ENCODE measurements at regions not wholly inside any gene's neighbourhood (a gene's known extent, or its start where the extent isn't known, plus 50 kb on each side); places are given as distances from the start of the nearest gene placed in this dataset.

GRCh38 chr1:209260136-209260535 is 323.4 kb upstream of the CAMK1G start:
- Mint-ChIP-seq H3K4me3 (no peak overlapping the region), H3K9me3 (peaks cover 23% of the 10 kb centered on the region), H3K27me3 (no peaks in the 10 kb centered on the region), H3K4me1 (ENCODE audit: low read depth) (no peaks in the 10 kb centered on the region), H3K36me3 (ENCODE audit: low read depth) (no peaks in the 10 kb centered on the region), H3K27ac (no peak overlapping the region)

- no peak overlapping the region for H3K4me3 Mint-ChIP-seq
- H3K4me1 Mint-ChIP-seq (ENCODE audit: low read depth): no peaks in the 10 kb centered on the region
- H3K9me3 Mint-ChIP-seq: peaks cover 14% of the 10 kb centered on the region
- H3K27ac Mint-ChIP-seq: no peak overlapping the region
- no peaks in the 10 kb centered on the region for H3K36me3 Mint-ChIP-seq (ENCODE audit: low read depth)
- no peaks in the 10 kb centered on the region for H3K27me3 Mint-ChIP-seq
Observed at GRCh38 chr1:209262631-209263030, 320.9 kb upstream of the CAMK1G start.

GRCh38 chr1:209265301-209265700 is 318.2 kb upstream of the CAMK1G start:
- Mint-ChIP-seq H3K4me1 (ENCODE audit: low read depth) (no peaks in the 10 kb centered on the region), H3K36me3 (ENCODE audit: low read depth) (no peaks in the 10 kb centered on the region), H3K4me3 (no peak overlapping the region), H3K27ac (no peak overlapping the region), H3K27me3 (no peaks in the 10 kb centered on the region), H3K9me3 (no peaks in the 10 kb centered on the region)

GRCh38 chr1:209266590-209267205 is 316.8 kb upstream of the CAMK1G start:
- Mint-ChIP-seq H3K4me3 (no peak overlapping the region), H3K4me1 (ENCODE audit: low read depth) (no peaks in the 10 kb centered on the region), H3K27me3 (no peaks in the 10 kb centered on the region), H3K36me3 (ENCODE audit: low read depth) (no peaks in the 10 kb centered on the region), H3K27ac (no peak overlapping the region), H3K9me3 (no peaks in the 10 kb centered on the region)

GRCh38 chr1:209267968-209268367 is 315.5 kb upstream of the CAMK1G start:
- no peaks in the 10 kb centered on the region for H3K36me3 Mint-ChIP-seq (ENCODE audit: low read depth)
- H3K9me3 Mint-ChIP-seq: no peaks in the 10 kb centered on the region
- no peak overlapping the region for H3K4me3 Mint-ChIP-seq
- H3K27me3 Mint-ChIP-seq: no peaks in the 10 kb centered on the region
- H3K27ac Mint-ChIP-seq: no peak overlapping the region
- no peaks in the 10 kb centered on the region for H3K4me1 Mint-ChIP-seq (ENCODE audit: low read depth)

- H3K27me3 Mint-ChIP-seq: no peaks in the 10 kb centered on the region
- no peak overlapping the region for H3K4me3 Mint-ChIP-seq
- no peak overlapping the region for H3K27ac Mint-ChIP-seq
- no peaks in the 10 kb centered on the region for H3K4me1 Mint-ChIP-seq (ENCODE audit: low read depth)
- H3K36me3 Mint-ChIP-seq (ENCODE audit: low read depth): no peaks in the 10 kb centered on the region
- no peaks in the 10 kb centered on the region for H3K9me3 Mint-ChIP-seq
Observed at GRCh38 chr1:209268479-209268878, 315.0 kb upstream of the CAMK1G start.

- Mint-ChIP-seq H3K4me1 (ENCODE audit: low read depth) (no peaks in the 10 kb centered on the region), H3K36me3 (ENCODE audit: low read depth) (no peaks in the 10 kb centered on the region), H3K27me3 (peaks cover 14% of the 10 kb centered on the region), H3K9me3 (no peaks in the 10 kb centered on the region), H3K4me3 (no peak overlapping the region), H3K27ac (no peak overlapping the region)
Observed at GRCh38 chr1:209276321-209276720, 307.2 kb upstream of the CAMK1G start.

- H3K36me3 Mint-ChIP-seq (ENCODE audit: low read depth): no peaks in the 10 kb centered on the region
Observed at GRCh38 chr1:209277662-209278061, 305.9 kb upstream of the CAMK1G start.

GRCh38 chr1:209291715-209292114 is 291.8 kb upstream of the CAMK1G start:
- Mint-ChIP-seq H3K4me3 (no peak overlapping the region), H3K27me3 (peaks cover 10% of the 10 kb centered on the region), H3K9me3 (no peaks in the 10 kb centered on the region), H3K36me3 (ENCODE audit: low read depth) (no peaks in the 10 kb centered on the region), H3K4me1 (ENCODE audit: low read depth) (no peaks in the 10 kb centered on the region), H3K27ac (no peak overlapping the region)

More at GRCh38 chr1:209277662-209278061, 305.9 kb upstream of the CAMK1G start:
- Mint-ChIP-seq H3K9me3 (no peaks in the 10 kb centered on the region), H3K4me1 (ENCODE audit: low read depth) (no peaks in the 10 kb centered on the region), H3K4me3 (no peak overlapping the region), H3K27me3 (peaks cover 14% of the 10 kb centered on the region), H3K27ac (no peak overlapping the region)

GRCh38 chr1:209302779-209303568 is 280.5 kb upstream of the CAMK1G start:
- Mint-ChIP-seq H3K36me3 (ENCODE audit: low read depth) (no peaks in the 10 kb centered on the region), H3K27me3 (peaks cover 17% of the 10 kb centered on the region), H3K27ac (no peak overlapping the region), H3K4me3 (no peak overlapping the region), H3K9me3 (no peaks in the 10 kb centered on the region), H3K4me1 (ENCODE audit: low read depth) (no peaks in the 10 kb centered on the region)

GRCh38 chr1:209304166-209304565 is 279.3 kb upstream of the CAMK1G start:
- H3K36me3 Mint-ChIP-seq (ENCODE audit: low read depth): no peaks in the 10 kb centered on the region
- no peaks in the 10 kb centered on the region for H3K4me1 Mint-ChIP-seq (ENCODE audit: low read depth)
- H3K4me3 Mint-ChIP-seq: no peak overlapping the region
- H3K9me3 Mint-ChIP-seq: no peaks in the 10 kb centered on the region
- H3K27me3 Mint-ChIP-seq: peaks cover 17% of the 10 kb centered on the region
- H3K27ac Mint-ChIP-seq: no peak overlapping the region

- Mint-ChIP-seq H3K4me1 (ENCODE audit: low read depth) (no peaks in the 10 kb centered on the region), H3K9me3 (no peaks in the 10 kb centered on the region), H3K36me3 (ENCODE audit: low read depth) (no peaks in the 10 kb centered on the region), H3K27me3 (peaks cover 17% of the 10 kb centered on the region), H3K27ac (no peak overlapping the region), H3K4me3 (no peak overlapping the region)
Observed at GRCh38 chr1:209305221-209305954, 278.1 kb upstream of the CAMK1G start.

- Mint-ChIP-seq H3K4me3 (no peak overlapping the region), H3K27ac (no peak overlapping the region), H3K4me1 (ENCODE audit: low read depth) (no peaks in the 10 kb centered on the region), H3K27me3 (peaks cover 13% of the 10 kb centered on the region), H3K9me3 (no peaks in the 10 kb centered on the region), H3K36me3 (ENCODE audit: low read depth) (no peaks in the 10 kb centered on the region)
Observed at GRCh38 chr1:209307846-209308245, 275.7 kb upstream of the CAMK1G start.

GRCh38 chr1:209309198-209309597 is 274.3 kb upstream of the CAMK1G start:
- peaks cover 12% of the 10 kb centered on the region for H3K27me3 Mint-ChIP-seq
- no peak overlapping the region for H3K27ac Mint-ChIP-seq
- H3K4me1 Mint-ChIP-seq (ENCODE audit: low read depth): no peaks in the 10 kb centered on the region
- H3K4me3 Mint-ChIP-seq: no peak overlapping the region
- H3K9me3 Mint-ChIP-seq: no peaks in the 10 kb centered on the region
- H3K36me3 Mint-ChIP-seq (ENCODE audit: low read depth): no peaks in the 10 kb centered on the region

GRCh38 chr1:209311770-209312169 is 271.7 kb upstream of the CAMK1G start:
- Mint-ChIP-seq H3K4me1 (ENCODE audit: low read depth) (no peaks in the 10 kb centered on the region), H3K4me3 (no peak overlapping the region), H3K27ac (no peak overlapping the region), H3K27me3 (no peaks in the 10 kb centered on the region), H3K9me3 (no peaks in the 10 kb centered on the region), H3K36me3 (ENCODE audit: low read depth) (no peaks in the 10 kb centered on the region)

Data from stimulated activated naive CD8-positive, alpha-beta T cell treated with anti-CD3 and anti-CD28 coated beads, Interleukin-15, Interleukin-2, amounts not matched to agents 100 ng/mL and 50 ng/mL, for 24 hours (primary cell).